GM19397 (cell line): ENCODE measurements at regions not wholly inside any gene's neighbourhood (a gene's known extent, or its start where the extent isn't known, plus 50 kb on each side); places are given as distances from the start of the nearest gene placed in this dataset.

Experiments
- ATAC-seq: cut with Tn5 transposase; IDR thresholded peaks from one replicate; pipeline ENCODE4 v1.9.1; 2021; ENCODE audit warnings: mild to moderate bottlenecking, moderate library complexity; ENCODE audit not compliant: unreplicated experiment

DNA sequence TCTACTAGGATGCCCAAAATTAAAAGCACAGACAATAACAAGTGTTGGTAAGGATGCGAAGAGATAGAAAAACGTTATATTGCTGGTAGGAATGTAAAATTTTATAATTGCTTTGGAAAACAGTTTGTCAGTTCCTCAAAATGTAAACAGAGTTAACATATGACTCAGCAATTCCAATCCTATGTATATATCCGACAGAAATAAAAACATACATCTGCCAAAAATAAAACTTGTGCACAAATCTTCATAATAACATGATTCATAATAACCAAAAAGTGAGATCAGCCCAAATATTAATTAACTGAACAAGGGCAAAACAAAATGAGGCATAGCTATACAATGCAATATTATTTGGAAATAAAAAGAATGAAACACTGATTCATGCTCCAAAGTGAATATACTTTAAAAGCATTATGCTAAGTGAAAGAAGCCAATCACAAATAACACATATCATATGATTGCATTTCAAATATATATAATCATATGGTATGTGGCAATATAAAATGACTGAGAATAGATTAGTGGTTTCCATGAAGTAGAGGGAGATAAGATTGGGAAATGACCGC is 609.3 kb downstream of the IGSF11 start:
- ATAC-seq = no peak

- no peak for ATAC-seq
Observed at GRCh38 chr3:118433825-118434224, 600.8 kb downstream of the IGSF11 start.

GRCh38 chr3:118435851-118436350 is 598.7 kb downstream of the IGSF11 start:
- ATAC-seq = no peak

- no peak for ATAC-seq
Observed at GRCh38 chr3:118436697-118437262, 597.9 kb downstream of the IGSF11 start.

GRCh38 chr3:118445036-118445435 is 589.6 kb downstream of the IGSF11 start:
- no peak for ATAC-seq

GRCh38 chr3:118447339-118447738 is 587.3 kb downstream of the IGSF11 start:
- no peak for ATAC-seq

DNA sequence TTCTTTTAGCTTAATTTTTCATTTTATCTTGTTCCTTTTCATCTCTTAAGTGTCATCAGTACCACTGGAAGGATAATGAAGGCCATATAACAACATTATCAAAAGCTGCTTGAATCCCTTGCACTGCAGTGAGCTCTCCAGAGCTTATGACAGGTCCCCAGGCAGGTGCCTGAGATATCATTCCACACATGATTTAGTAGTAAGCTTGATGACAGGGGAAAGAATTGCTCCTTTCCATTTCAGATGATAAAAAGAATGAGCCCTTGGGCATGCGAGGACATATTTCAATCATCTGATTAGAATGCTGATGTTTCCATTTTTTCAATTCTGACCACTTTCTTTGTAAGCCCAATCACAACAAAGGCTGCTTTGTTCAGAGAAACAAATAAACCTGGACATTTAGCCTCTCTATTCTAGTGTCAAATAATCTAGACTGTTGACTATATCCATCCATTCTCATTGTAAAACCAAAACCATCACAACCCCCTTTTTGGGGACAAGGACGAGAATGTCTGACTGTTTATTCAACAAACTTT is 567.8 kb downstream of the IGSF11 start:
- no peak for ATAC-seq

- ATAC-seq = no peak
Observed at GRCh38 chr3:118468801-118469200, 565.8 kb downstream of the IGSF11 start.

- no peak for ATAC-seq
Observed at GRCh38 chr3:118472586-118472985, 562.1 kb downstream of the IGSF11 start.

DNA sequence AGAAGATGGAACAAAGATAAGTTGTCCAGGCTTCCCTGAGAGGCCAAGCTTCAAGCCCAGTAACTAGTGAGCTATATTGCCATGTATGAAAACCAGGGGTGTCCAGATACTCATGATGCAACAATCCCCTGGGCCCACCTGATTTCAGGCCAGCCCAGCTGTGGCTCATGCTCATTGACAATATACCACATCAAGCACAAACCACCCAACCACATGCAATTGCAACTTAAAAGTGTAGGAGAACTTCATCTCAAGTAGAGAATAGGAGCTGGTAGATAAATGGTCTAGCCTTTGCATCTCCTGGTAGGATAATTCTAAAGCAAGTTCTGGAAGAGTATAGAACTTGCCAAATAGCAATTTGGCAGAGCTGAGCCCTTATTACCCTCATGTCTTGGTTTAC is 561.3 kb downstream of the IGSF11 start:
- no peak for ATAC-seq

DNA sequence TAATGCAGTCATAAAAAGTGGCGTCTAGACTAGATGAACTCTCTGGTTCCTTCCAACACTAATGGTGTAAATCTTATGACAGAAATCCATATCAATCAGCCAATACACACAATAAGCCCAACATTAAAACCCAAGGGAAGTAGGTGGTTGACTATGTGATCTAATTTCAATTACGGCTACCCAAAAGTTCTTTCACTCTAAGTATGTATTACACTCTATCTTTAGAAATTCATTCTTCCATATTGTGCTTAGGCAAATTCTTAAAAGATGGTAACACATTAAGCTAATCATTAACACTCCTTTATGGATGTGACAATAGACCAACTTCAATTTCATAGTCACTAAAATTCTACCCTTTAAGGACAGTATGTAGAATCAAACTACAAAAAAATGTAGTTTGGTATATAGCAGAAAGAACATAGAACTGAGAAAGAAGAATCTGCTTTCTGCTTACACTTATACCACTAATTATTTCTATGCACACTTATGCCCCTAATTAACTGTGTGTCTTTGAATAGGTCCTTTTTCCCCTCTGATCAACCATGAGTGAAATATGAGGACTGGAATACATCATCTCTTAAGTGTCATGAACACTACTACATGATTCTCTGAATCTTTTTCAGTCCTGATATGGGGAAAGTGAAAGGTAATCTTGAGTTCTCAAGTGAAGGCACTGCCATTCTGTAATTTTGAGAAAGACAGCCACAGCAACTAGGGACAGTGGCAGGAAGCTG is 557.6 kb downstream of the IGSF11 start:
- ATAC-seq = no peak

DNA sequence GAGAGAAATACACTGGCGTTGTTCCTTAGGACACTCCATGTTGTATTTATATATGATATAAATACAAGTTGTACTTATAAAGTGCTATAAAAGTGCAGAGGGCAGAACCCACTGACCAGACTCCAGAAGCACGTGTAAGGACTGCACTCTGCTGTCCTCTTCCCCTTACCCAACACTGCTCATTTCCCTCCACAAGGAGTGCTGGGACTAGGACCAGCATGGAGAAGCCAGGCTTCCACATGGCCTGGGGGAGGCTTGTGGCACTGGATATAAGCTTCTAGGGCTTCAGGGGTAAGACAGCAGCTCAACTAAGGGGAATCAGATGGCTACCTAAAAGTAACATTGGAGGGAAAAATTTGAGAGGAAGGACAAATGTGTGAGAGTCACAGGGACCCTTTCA is 556.9 kb downstream of the IGSF11 start:
- ATAC-seq = no peak

GRCh38 chr3:118478706-118479276 is 555.9 kb downstream of the IGSF11 start:
- ATAC-seq = no peak

DNA sequence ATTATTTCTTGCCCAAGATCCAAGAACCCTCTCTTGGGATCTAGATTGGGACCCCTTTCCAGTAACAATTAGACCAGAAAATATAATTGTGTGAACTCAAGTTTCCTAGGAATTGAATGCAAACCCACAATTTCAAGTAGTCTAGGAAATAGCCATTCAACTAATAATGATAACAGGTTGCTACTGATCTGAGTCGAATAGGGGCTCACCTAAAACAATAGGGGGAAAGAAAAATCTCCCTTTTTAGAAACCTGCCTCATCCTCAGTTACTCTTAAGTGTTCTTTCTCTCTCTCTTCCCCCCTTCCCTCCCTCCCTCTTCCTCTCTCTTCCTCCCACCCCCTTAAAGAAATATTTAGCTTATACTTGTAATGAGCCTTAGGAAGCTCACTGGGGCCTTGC is 555.3 kb downstream of the IGSF11 start:
- ATAC-seq = no peak

DNA sequence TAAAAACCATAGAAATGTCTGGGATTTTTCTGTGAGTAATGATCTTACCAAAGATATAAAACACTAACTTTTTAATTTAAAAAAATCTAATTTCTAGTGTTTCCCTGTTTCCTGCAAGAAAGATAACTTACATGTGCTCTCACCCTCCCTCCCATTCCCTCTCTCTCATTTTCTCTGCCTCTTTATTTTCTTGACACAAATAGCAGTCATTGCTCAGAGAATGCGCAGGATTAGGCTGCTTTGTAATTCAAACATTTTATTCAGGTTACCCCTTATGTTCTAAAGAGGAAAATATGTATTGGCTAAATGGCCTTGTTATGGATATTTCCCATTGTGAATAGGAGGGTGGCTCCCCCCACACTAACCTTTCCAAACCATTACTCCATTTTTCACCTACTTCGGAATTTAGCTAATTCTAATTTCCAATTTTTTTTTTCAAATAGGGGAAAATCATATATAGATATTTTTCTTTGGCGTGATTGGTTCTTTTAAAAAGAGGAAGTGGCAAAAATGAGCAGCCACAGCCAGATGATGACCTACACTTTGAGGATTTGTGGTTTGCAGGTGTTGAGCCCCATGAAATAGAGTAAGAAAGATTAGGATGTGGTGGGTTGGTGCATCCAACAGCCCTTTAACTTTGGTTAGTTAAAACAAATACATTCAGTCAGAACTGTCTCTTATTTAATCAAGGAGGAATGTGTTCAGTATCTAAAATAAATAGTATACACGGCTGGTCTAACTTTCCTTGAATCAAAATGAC is 554.4 kb downstream of the IGSF11 start:
- no peak for ATAC-seq

DNA sequence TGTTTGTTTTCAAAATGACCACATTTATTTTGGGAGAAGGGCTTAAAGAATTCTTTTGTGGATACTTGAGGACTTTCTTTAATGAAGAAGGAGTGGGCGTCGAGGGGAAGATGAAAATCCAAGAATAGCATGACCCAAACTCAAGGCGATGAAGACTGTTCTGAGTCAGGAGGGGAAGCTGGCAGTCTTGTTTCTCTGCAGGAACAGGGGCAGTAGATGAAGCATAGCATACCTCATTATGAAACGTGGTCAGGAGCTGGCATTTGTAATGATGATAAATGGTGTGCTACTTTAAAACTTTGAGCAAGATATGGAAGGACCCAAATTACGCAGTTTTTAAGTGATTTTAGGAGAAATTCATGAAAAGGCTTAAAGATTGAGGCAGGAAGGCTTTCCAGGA is 549.0 kb downstream of the IGSF11 start:
- no peak for ATAC-seq

- ATAC-seq = no peak
Observed at GRCh38 chr3:118487734-118488133, 546.9 kb downstream of the IGSF11 start.

- ATAC-seq = no peak
Observed at GRCh38 chr3:118488732-118489131, 545.9 kb downstream of the IGSF11 start.

GRCh38 chr3:118495206-118495605 is 539.4 kb downstream of the IGSF11 start:
- ATAC-seq = no peak

DNA sequence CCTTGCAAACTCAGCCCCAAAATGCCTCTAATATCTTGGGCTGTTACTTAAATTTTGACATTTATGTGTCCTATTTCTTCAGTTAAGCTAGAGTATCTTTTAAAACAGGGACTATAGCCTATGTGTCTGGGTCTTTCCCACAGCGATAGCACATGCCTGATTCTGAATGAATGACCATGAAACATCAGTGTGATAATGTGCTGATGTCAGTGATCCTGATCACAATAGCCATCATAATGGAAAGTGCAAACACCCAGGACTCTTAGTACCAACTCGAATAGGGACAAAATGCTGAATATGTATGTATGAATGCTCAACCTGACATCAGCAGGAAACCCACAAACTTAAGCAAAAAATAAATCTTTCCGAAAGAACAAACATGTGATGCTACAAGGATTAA is 537.4 kb downstream of the IGSF11 start:
- ATAC-seq = no peak

- no peak for ATAC-seq
Observed at GRCh38 chr3:118501152-118501551, 533.5 kb downstream of the IGSF11 start.
